22Rv1 (cell line): ENCODE measurements at regions not wholly inside any gene's neighbourhood (a gene's known extent, or its start where the extent isn't known, plus 50 kb on each side); places are given as distances from the start of the nearest gene placed in this dataset.

Experiments used
- H3K27ac ChIP-seq: fragments of 450-650 bp; 2 replicates; pipeline ENCODE4 v1.5.1; 2017
- CTCF ChIP-seq: fragments of 450-650 bp; IDR thresholded peaks from 2 replicates; pipeline ENCODE4 v1.5.1; 2017; ENCODE audit warnings: mild to moderate bottlenecking
- ZFX ChIP-seq: fragments of 450-650 bp; IDR thresholded peaks from 2 replicates; pipeline ENCODE4 v1.6.1; 2017; ENCODE audit warnings: antibody characterized with exemption, borderline replicate concordance

- H3K27ac ChIP-seq: no peak overlapping the region
- no peak for TF ChIP-seq ZFX
- TF ChIP-seq CTCF: no peak
These were observed 570.8 kb downstream of the LTN1 start for GRCh38 chr21:28421716-28422524.

- TF ChIP-seq ZFX (no peak), CTCF (no peak)
These were observed 572.9 kb downstream of the LTN1 start for GRCh38 chr21:28419811-28420210.

GRCh38 chr21:28418726-28419514, 573.8 kb downstream of the LTN1 start:
- TF ChIP-seq CTCF: no peak
- TF ChIP-seq ZFX: no peak
- no peak overlapping the region for H3K27ac ChIP-seq

More at GRCh38 chr21:28419811-28420210, 572.9 kb downstream of the LTN1 start:
- no peak overlapping the region for H3K27ac ChIP-seq

- H3K27ac ChIP-seq: no peak overlapping the region
- no peak for TF ChIP-seq ZFX
- TF ChIP-seq CTCF: no peak
These were observed 582.4 kb downstream of the LTN1 start for GRCh38 chr21:28410256-28410655.

GRCh38 chr21:28402616-28402989, 590.1 kb downstream of the LTN1 start:
- no peak overlapping the region for H3K27ac ChIP-seq

GRCh38 chr21:28397040-28397439, 595.6 kb downstream of the LTN1 start:
- no peak overlapping the region for H3K27ac ChIP-seq
- no peak for TF ChIP-seq ZFX
- TF ChIP-seq CTCF: no peak

More at GRCh38 chr21:28402616-28402989, 590.1 kb downstream of the LTN1 start:
- no peak for TF ChIP-seq CTCF
- TF ChIP-seq ZFX: no peak

GRCh38 chr21:28396421-28396820, 596.3 kb downstream of the LTN1 start:
- no peak overlapping the region for H3K27ac ChIP-seq
- TF ChIP-seq CTCF (no peak), ZFX (no peak)
